HEK293T (cell line): ENCODE measurements at regions not wholly inside any gene's neighbourhood (a gene's known extent, or its start where the extent isn't known, plus 50 kb on each side); places are given as distances from the start of the nearest gene placed in this dataset.

ENCODE experiments used
- CTCF ChIA-PET: fragments of 350-600 bp; formaldehyde crosslinking; extraction: SDS; loops from one replicate; lab custom pipeline; 2021; ENCODE audit warnings: antibody characterized with exemption, inconsistent platforms; lab: Yijun Ruan, JAX
- POLR2A ChIA-PET: fragments of 350-600 bp; formaldehyde crosslinking; extraction: SDS; loops from one replicate; lab custom pipeline; 2020; ENCODE audit warnings: antibody characterized with exemption, inconsistent platforms; lab: Yijun Ruan, JAX
- DNase-seq: peaks from one replicate; pipeline ENCODE4 v3.0.0; 2012; ENCODE audit warnings: mixed read lengths; ENCODE audit errors: extremely low spot score
- ARNT ChIP-seq: fragments of 450-650 bp; IDR thresholded peaks from 2 replicates; pipeline ENCODE4 v1.6.1; 2017; ENCODE audit warnings: mild to moderate bottlenecking
- BHLHE40 ChIP-seq: fragments of 450-650 bp; IDR thresholded peaks from 2 replicates; pipeline ENCODE4 v1.6.1; 2016; ENCODE audit warnings: mild to moderate bottlenecking, moderate library complexity, borderline replicate concordance
- CTBP1 ChIP-seq: fragments of 450-650 bp; IDR thresholded peaks from 2 replicates; pipeline ENCODE4 v1.6.1; 2016; ENCODE audit warnings: borderline replicate concordance
- ELF4 ChIP-seq: fragments of 450-650 bp; IDR thresholded peaks from 2 replicates; pipeline ENCODE4 v1.6.1; 2017; ENCODE audit warnings: antibody characterized with exemption
- FOXA1 ChIP-seq: fragments of 450-650 bp; IDR thresholded peaks from 2 replicates; pipeline ENCODE4 v1.6.1; 2016; ENCODE audit warnings: mild to moderate bottlenecking
- FOXK2 ChIP-seq: fragments of 450-650 bp; IDR thresholded peaks from 2 replicates; pipeline ENCODE4 v1.6.1; 2016; ENCODE audit warnings: mild to moderate bottlenecking
- FOXM1 ChIP-seq: fragments of 450-650 bp; IDR thresholded peaks from 2 replicates; pipeline ENCODE4 v1.6.1; 2017; ENCODE audit warnings: mild to moderate bottlenecking, borderline replicate concordance
- HDGF ChIP-seq: fragments of 450-650 bp; IDR thresholded peaks from 2 replicates; pipeline ENCODE4 v1.6.1; 2017; ENCODE audit warnings: antibody characterized with exemption, borderline replicate concordance
- L3MBTL2 ChIP-seq: fragments of 450-650 bp; conservative IDR thresholded peaks from 2 replicates; pipeline ENCODE4 v1.6.1; 2016; ENCODE audit warnings: mild to moderate bottlenecking
- LEF1 ChIP-seq: fragments of 450-650 bp; IDR thresholded peaks from 2 replicates; pipeline ENCODE4 v1.6.1; 2017; ENCODE audit warnings: mild to moderate bottlenecking, borderline replicate concordance
- NFRKB ChIP-seq: fragments of 450-650 bp; IDR thresholded peaks from 2 replicates; pipeline ENCODE4 v1.6.1; 2016; ENCODE audit warnings: mild to moderate bottlenecking, moderate library complexity
- PKNOX1 ChIP-seq: fragments of 450-650 bp; IDR thresholded peaks from 2 replicates; pipeline ENCODE4 v1.6.1; 2016
- SP1 ChIP-seq: fragments of 450-650 bp; IDR thresholded peaks from 2 replicates; pipeline ENCODE4 v1.6.1; 2017
- SUZ12 ChIP-seq: fragments of 450-650 bp; IDR thresholded peaks from 2 replicates; pipeline ENCODE4 v1.6.1; 2016; ENCODE audit warnings: mild to moderate bottlenecking
- TARDBP ChIP-seq: fragments of 450-650 bp; IDR thresholded peaks from 2 replicates; pipeline ENCODE4 v1.6.1; 2016
- ZNF384 ChIP-seq: fragments of 450-650 bp; IDR thresholded peaks from 2 replicates; pipeline ENCODE4 v1.6.1; 2016

- DNase-seq = no peak
- TF ChIP-seq NFRKB (no peak), ELF4 (no peak), FOXA1 (no peak), CTBP1 (no peak), SP1 (no peak), FOXM1 (no peak), SUZ12 (no peak), ZNF384 (no peak), LEF1 (no peak), BHLHE40 (no peak), ARNT (no peak), L3MBTL2 (no peak), TARDBP (no peak), FOXK2 (no peak)
- ChIA-PET POLR2A (no interaction called here), CTCF (no interaction called here)
These were observed 73.3 kb upstream of the ACKR3 start for GRCh38 chr2:236496340-236496739.

- DNase-seq = no peak
- ChIA-PET POLR2A (no interaction called here), CTCF (no interaction called here)
These were observed 71.3 kb upstream of the ACKR3 start for GRCh38 chr2:236498369-236498768.

GRCh38 chr2:236499691-236500578 is 69.7 kb upstream of the ACKR3 start:
- no peak for TF ChIP-seq FOXA1
- TF ChIP-seq ELF4 = no peak
- no peak for TF ChIP-seq SP1
- no peak for TF ChIP-seq CTBP1
- TF ChIP-seq HDGF = no peak
- TF ChIP-seq TARDBP = no peak
- no peak for TF ChIP-seq NFRKB
- no peak for TF ChIP-seq ZNF384
- TF ChIP-seq FOXM1 = no peak
- TF ChIP-seq LEF1 = no peak
- no peak for TF ChIP-seq ARNT
- TF ChIP-seq SUZ12 = no peak
- TF ChIP-seq BHLHE40 = no peak
- TF ChIP-seq FOXK2 = no peak
- no peak for TF ChIP-seq PKNOX1
- TF ChIP-seq L3MBTL2 = no peak
- no peak for DNase-seq
- POLR2A ChIA-PET = no interaction called here
- CTCF ChIA-PET = no interaction called here

More at GRCh38 chr2:236498369-236498768, 71.3 kb upstream of the ACKR3 start:
- no peak for TF ChIP-seq ELF4
- TF ChIP-seq NFRKB = no peak

- CTCF ChIA-PET = no interaction called here
- DNase-seq = no peak
- no peak for TF ChIP-seq PKNOX1
- no peak for TF ChIP-seq SP1
- TF ChIP-seq ZNF384 = no peak
- no peak for TF ChIP-seq FOXA1
- no peak for TF ChIP-seq HDGF
- TF ChIP-seq BHLHE40 = no peak
- TF ChIP-seq FOXM1 = no peak
- no peak for TF ChIP-seq NFRKB
- TF ChIP-seq FOXK2 = no peak
- no peak for TF ChIP-seq LEF1
- TF ChIP-seq L3MBTL2 = no peak
- no peak for TF ChIP-seq CTBP1
- TF ChIP-seq ELF4 = no peak
- no peak for TF ChIP-seq ARNT
- TF ChIP-seq SUZ12 = no peak
- TF ChIP-seq TARDBP = no peak
- POLR2A ChIA-PET = no interaction called here
These were observed 68.6 kb upstream of the ACKR3 start for GRCh38 chr2:236501026-236501425.

GRCh38 chr2:236501531-236501930 is 68.1 kb upstream of the ACKR3 start:
- DNase-seq = no peak
- no peak for TF ChIP-seq FOXM1
- TF ChIP-seq PKNOX1 = no peak
- no peak for TF ChIP-seq CTBP1
- no peak for TF ChIP-seq L3MBTL2
- no peak for TF ChIP-seq FOXA1
- no peak for TF ChIP-seq NFRKB
- no peak for TF ChIP-seq ELF4
- no peak for TF ChIP-seq HDGF
- no peak for TF ChIP-seq BHLHE40
- TF ChIP-seq SUZ12 = no peak
- TF ChIP-seq LEF1 = no peak
- TF ChIP-seq ZNF384 = no peak
- TF ChIP-seq SP1 = no peak
- TF ChIP-seq FOXK2 = no peak
- no peak for TF ChIP-seq ARNT
- TF ChIP-seq TARDBP = no peak
- ChIA-PET POLR2A (no interaction called here), CTCF (no interaction called here)

- no peak for DNase-seq
These were observed 66.5 kb upstream of the ACKR3 start for GRCh38 chr2:236503100-236503499.

More at GRCh38 chr2:236503100-236503499, 66.5 kb upstream of the ACKR3 start:
- CTCF ChIA-PET = no interaction called here
- POLR2A ChIA-PET = no interaction called here
- TF ChIP-seq SP1 = no peak
- no peak for TF ChIP-seq L3MBTL2
- no peak for TF ChIP-seq BHLHE40
- no peak for TF ChIP-seq SUZ12
- TF ChIP-seq TARDBP = no peak
- TF ChIP-seq ELF4 = no peak
- TF ChIP-seq LEF1 = no peak
- TF ChIP-seq FOXA1 = no peak
- TF ChIP-seq PKNOX1 = no peak
- TF ChIP-seq FOXM1 = no peak
- no peak for TF ChIP-seq ZNF384
